Upper lobe of left lung (tissue), 4 donors: ENCODE measurements at regions not wholly inside any gene's neighbourhood (a gene's known extent, or its start where the extent isn't known, plus 50 kb on each side); places are given as distances from the start of the nearest gene placed in this dataset.

ENCODE experiments used
- CTCF ChIP-seq, 6 experiments: fragments of 450-650 bp in 4 of 6; fragments of 200-600 bp in 2 of 6; sonication (generic) in 2 of 6; IDR thresholded peaks; one replicate each; pipeline ENCODE4 v1.5.1; 2016 to 2019; ENCODE audit warnings: antibody characterized with exemption in 6 of 6
- POLR2A ChIP-seq, 4 donors: fragments of 450-650 bp; IDR thresholded peaks; one replicate each; pipeline ENCODE4 v1.5.1; 2016 to 2017; ENCODE audit warnings: antibody characterized with exemption in 4 of 4, mild to moderate bottlenecking in 2 of 4

- TF ChIP-seq CTCF (IDR thresholded peaks at IDR 0.05) = no peak
- TF ChIP-seq POLR2A (IDR thresholded peaks at IDR 0.05) = no peak
Measured at GRCh38 chr4:115671581-115671980, 558.2 kb upstream of the NDST4 start.
